CD4-positive, alpha-beta T cell treated with Interferon gamma for 1 hour (primary cell): ENCODE measurements at regions not wholly inside any gene's neighbourhood (a gene's known extent, or its start where the extent isn't known, plus 50 kb on each side); places are given as distances from the start of the nearest gene placed in this dataset.

ENCODE experiments used
- DNase-seq: peaks from one replicate; pipeline ENCODE4 v3.0.0-alpha.2; 2020

GRCh38 chr18:44171301-44171700, 509.4 kb upstream of the SETBP1 start:
- no peak for DNase-seq

- no peak for DNase-seq
Observed at GRCh38 chr18:44175891-44176290, 504.8 kb upstream of the SETBP1 start.

GRCh38 chr18:44178476-44178875, 502.2 kb upstream of the SETBP1 start:
- DNase-seq = no peak

GRCh38 chr18:44179693-44180092, 501.0 kb upstream of the SETBP1 start:
- no peak for DNase-seq

GRCh38 chr18:44180683-44181082, 500.0 kb upstream of the SETBP1 start:
- no peak for DNase-seq

- DNase-seq = no peak
Observed at GRCh38 chr18:44181951-44182747, 498.5 kb upstream of the SETBP1 start.

- no peak for DNase-seq
Observed at GRCh38 chr18:44186001-44186400, 494.7 kb upstream of the SETBP1 start.

- DNase-seq = no peak
Observed at GRCh38 chr18:44187090-44187489, 493.6 kb upstream of the SETBP1 start.

GRCh38 chr18:44195394-44196140, 485.1 kb upstream of the SETBP1 start:
- no peak for DNase-seq

GRCh38 chr18:44197832-44198611, 482.7 kb upstream of the SETBP1 start:
- no peak for DNase-seq

GRCh38 chr18:44198612-44199284, 481.9 kb upstream of the SETBP1 start:
- DNase-seq = no peak

- DNase-seq = no peak
Observed at GRCh38 chr18:44213293-44213692, 467.4 kb upstream of the SETBP1 start.

GRCh38 chr18:44214396-44214795, 466.3 kb upstream of the SETBP1 start:
- no peak for DNase-seq

GRCh38 chr18:44216169-44216568, 464.5 kb upstream of the SETBP1 start:
- no peak for DNase-seq

GRCh38 chr18:44227501-44227900, 453.2 kb upstream of the SETBP1 start:
- DNase-seq = no peak

GRCh38 chr18:44229693-44230108, 451.0 kb upstream of the SETBP1 start:
- DNase-seq = no peak

GRCh38 chr18:44231936-44232335, 448.8 kb upstream of the SETBP1 start:
- no peak for DNase-seq

GRCh38 chr18:44232500-44232899, 448.2 kb upstream of the SETBP1 start:
- no peak for DNase-seq

- DNase-seq = no peak
Observed at GRCh38 chr18:44238454-44238853, 442.2 kb upstream of the SETBP1 start.

- DNase-seq = no peak
Observed at GRCh38 chr18:44238911-44239310, 441.8 kb upstream of the SETBP1 start.

- no peak for DNase-seq
Observed at GRCh38 chr18:44241020-44241419, 439.7 kb upstream of the SETBP1 start.

GRCh38 chr18:44245019-44245418, 435.7 kb upstream of the SETBP1 start:
- no peak for DNase-seq

GRCh38 chr18:44246001-44246400, 434.7 kb upstream of the SETBP1 start:
- no peak for DNase-seq
